Astrocyte of the spinal cord (primary cell): ENCODE measurements at regions not wholly inside any gene's neighbourhood (a gene's known extent, or its start where the extent isn't known, plus 50 kb on each side); places are given as distances from the start of the nearest gene placed in this dataset.

ENCODE experiments used
- DNase-seq: peaks from one replicate; pipeline ENCODE4 v3.0.0; 2011; ENCODE audit warnings: low read depth, low spot score
- H3K4me3 ChIP-seq: 2 replicates; pipeline ENCODE4 v1.5.1; 2011; ENCODE audit warnings: low read depth, mild to moderate bottlenecking, low read length, moderate library complexity
- CTCF ChIP-seq: IDR thresholded peaks from 2 replicates; pipeline ENCODE4 v1.5.1; 2012; ENCODE audit warnings: low read depth, mild to moderate bottlenecking, low read length, inconsistent platforms
- in situ Hi-C: cut with HindIII; loops from 2 replicates; pipeline ENCODE4 v1.10.0; 2017; ENCODE audit warnings: low sequenced_read_pairs

- DNase-seq: no peak
Measured at GRCh38 chr12:47577206-47577989, 128.4 kb downstream of the RPAP3 start.

GRCh38 chr12:47576289-47576945, 129.4 kb downstream of the RPAP3 start:
- TF ChIP-seq CTCF: no peak
- no peak overlapping the region for H3K4me3 ChIP-seq
- in situ Hi-C loops: no loop called here
- no peak for DNase-seq

More at GRCh38 chr12:47577206-47577989, 128.4 kb downstream of the RPAP3 start:
- no peak overlapping the region for H3K4me3 ChIP-seq
- in situ Hi-C loops: no loop called here
- no peak for TF ChIP-seq CTCF

GRCh38 chr12:47574252-47575021, 131.4 kb downstream of the RPAP3 start:
- in situ Hi-C loops: no loop called here
- H3K4me3 ChIP-seq: no peak overlapping the region
- TF ChIP-seq CTCF: no peak
- no peak for DNase-seq

GRCh38 chr12:47573146-47573659, 132.6 kb downstream of the RPAP3 start:
- no peak for TF ChIP-seq CTCF
- no peak overlapping the region for H3K4me3 ChIP-seq
- no peak for DNase-seq
- in situ Hi-C loops: no loop called here

- DNase-seq: no peak
- H3K4me3 ChIP-seq: no peak overlapping the region
- in situ Hi-C loops: no loop called here
- no peak for TF ChIP-seq CTCF
Measured at GRCh38 chr12:47570151-47570550, 135.7 kb downstream of the RPAP3 start.

- no peak overlapping the region for H3K4me3 ChIP-seq
- in situ Hi-C loops: no loop called here
- no peak for TF ChIP-seq CTCF
- no peak for DNase-seq
Measured at GRCh38 chr12:47562201-47562600, 143.6 kb downstream of the RPAP3 start.
